ENCODE measurements at regions not wholly inside any gene's neighbourhood (a gene's known extent, or its start where the extent isn't known, plus 50 kb on each side); places are given as distances from the start of the nearest gene placed in this dataset.
"Not testable (repeated sequence)": the region's sequence is repeated elsewhere in the genome, so short reads cannot be mapped to it uniquely, and the experiment has no call there.

DNA sequence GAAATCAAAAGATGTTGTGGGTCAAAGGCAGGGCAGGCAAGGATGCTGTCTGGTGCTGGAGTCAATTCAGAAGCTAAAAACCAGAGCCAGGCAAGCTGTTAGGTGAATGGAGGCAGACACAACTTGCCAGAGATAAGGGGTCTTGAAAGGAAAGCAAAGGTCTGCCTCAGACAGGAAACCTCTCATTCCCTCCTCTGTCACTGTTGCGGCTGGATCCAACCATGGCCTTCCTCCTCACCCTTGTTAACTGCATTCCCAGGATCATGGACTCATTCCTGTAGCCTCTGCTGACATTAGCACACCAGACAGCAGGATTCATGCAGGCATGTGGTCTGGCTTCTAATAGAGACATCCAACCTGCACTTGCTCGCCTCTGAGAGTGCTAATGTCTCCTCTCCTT is 186.7 kb upstream of the HS3ST3A1 start:
- no peak for DNase-seq

DNA sequence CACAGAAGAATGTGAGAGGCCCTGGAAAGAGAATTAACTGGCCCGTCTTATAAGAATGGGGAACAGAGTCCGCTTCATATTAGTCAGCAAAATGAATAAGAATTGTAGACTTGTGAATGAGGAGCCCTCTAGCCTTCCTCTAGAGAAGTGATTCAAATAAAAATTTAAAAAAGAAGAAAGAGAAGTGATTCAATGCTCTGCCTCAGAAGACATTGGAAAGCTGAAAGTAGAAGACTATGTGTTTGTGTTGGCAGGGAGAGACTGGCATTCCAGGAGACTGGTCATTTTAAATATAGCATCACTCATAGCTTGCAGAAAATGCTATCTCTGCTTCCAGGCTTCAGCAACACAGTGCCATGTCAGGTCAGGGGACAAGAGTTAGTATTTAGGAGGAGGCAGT is 190.6 kb upstream of the HS3ST3A1 start:
- no peak for DNase-seq

GRCh38 chr17:13793951-13794350 is 192.2 kb upstream of the HS3ST3A1 start:
- no peak for DNase-seq

DNA sequence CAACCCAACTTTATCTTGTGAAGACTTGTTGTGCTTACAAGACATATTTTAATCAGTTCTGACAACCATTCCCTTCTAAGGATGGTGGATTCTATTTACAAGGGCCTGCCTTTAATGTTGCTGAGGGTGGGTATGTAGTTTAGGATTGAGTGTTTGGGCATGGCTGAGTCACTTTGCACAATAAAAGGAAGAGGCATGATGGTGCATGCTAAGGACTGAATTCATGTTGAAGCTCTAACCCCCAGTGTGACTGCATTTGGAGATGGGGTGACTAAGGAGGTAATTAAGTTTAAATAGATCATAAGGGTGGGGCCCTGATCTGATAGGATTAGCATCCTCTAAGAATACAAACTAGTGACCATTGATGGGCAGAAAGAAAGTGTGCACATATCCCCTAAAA is 196.1 kb upstream of the HS3ST3A1 start:
- DNase-seq = no peak

GRCh38 chr17:13806092-13806491 is 204.4 kb upstream of the HS3ST3A1 start:
- no peak for DNase-seq

- no peak for DNase-seq
Observed at GRCh38 chr17:13807103-13807502, 205.4 kb upstream of the HS3ST3A1 start.

DNA sequence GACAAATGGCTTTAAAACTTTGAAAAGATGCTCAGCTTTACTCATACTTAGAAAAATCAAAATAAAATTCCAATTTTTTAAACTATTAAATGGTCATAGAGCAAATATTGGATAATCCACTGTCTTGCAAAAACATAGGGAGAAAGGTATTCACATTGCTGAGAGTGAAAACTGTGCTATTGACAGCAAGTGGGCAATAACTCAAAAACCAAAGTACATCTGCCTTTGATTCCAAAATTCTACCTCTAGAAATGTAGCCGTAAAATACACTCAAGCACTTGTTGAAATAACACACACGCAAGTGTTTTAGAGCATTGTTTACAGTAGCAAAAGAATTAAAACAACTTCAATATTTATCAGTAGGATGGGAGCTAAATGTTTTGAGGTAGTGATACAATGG is 210.6 kb upstream of the HS3ST3A1 start:
- no peak for DNase-seq

- DNase-seq = no peak
Observed at GRCh38 chr17:13813347-13814240, 211.9 kb upstream of the HS3ST3A1 start.

DNA sequence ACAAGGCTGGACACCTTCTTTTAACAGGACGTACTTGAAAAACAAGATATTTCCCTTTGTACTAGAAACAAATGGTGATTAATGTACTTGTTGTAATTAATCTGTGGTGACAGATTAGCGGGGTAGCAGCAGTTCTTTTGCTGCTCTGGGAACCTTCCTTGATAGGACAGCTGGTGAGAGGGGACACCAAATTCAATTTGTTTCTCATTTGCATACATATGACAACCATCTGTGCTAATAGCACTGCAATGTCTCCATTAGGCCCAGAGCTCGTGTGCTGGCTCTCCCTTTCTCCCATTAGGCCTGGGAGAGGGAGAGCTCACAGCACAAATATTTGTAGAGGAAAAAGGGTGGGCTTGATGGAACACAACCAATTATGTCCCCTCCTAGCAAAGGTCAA is 221.0 kb upstream of the HS3ST3A1 start:
- DNase-seq = peak; percentile 11

DNA sequence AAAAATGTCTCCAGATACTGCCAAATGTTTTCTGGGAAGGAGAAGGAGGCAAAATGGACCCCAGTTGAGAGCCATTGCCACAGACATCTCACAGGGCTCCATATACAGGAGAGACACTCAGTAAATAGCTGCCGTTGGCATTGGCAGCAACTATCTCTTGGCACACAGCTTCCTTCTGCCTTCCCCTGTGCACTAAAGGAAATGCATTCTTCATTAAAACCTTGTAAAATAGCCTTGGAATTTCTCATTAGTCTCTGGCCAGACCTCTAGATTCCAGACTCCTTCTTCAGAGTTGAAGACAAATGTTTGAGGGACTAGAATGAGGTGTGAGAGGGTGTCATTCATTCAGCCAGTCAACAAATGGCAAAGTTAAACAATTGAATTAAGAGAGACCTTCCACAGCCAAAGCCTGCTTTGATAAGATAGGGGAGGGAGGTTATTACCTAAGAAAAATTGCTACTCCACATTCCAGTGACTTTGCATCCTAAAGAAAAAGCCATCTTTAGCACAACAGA is 223.9 kb upstream of the HS3ST3A1 start:
- DNase-seq = no peak

DNA sequence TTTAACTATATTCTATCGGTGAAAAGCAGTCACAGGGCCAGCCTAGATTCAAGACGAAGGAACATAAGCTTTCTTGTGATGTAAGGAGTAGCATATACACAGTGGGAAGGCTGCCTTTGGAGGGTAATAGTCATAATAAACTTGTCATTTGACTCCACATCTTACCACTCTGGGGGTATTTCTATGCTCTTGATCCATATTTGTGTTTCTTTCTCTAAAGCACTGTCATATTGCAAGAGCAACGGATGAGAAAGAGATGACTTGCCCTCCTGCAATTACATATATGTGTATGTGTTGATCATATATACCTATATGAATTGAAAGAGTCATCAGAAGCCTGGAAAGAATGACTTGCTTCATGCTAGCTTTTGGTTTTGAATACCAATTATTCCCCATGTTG is 225.4 kb upstream of the HS3ST3A1 start:
- DNase-seq = no peak

- no peak for DNase-seq
Observed at GRCh38 chr17:13833921-13834320, 232.2 kb upstream of the HS3ST3A1 start.

DNA sequence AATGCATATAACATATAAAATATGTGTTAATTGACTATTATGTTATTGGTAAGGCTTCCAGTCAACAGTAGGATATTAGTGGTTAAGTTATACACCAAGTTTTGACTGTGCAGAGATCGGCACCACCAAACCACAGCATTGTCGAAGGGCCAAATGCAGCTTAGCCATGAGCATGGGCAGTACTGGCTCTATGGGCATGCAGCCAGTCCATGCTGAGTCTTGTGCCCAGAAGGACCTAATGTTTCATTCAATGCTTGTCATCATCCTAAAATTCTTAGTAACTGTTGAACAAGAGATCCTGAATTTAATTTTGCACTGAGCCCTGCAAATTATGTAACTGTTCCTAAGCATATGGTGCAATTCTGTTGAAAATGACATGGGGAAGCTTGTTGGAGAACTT is 233.4 kb upstream of the HS3ST3A1 start:
- no peak for DNase-seq

- no peak for DNase-seq
Observed at GRCh38 chr17:13837417-13837816, 231.9 kb upstream of the COX10 start.

DNA sequence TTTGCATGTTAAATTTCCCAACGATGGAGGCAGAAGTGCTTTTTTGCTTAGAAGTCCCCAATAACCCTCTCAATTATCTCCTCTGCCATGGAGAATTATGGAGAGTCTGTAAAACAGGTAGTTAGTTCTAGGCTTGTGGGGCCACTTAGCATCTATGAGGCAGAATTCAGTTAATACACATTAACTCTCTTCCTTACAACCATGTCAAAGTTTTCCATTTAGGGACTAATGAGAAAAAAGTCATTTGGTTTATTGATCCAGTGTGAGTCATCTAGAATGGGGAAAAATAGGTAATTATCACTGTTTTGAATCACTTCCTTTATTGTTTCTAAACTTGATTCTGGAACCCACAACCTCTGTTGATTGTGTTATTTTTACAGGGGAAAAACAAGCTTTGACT is 229.1 kb upstream of the COX10 start:
- no peak for DNase-seq

DNA sequence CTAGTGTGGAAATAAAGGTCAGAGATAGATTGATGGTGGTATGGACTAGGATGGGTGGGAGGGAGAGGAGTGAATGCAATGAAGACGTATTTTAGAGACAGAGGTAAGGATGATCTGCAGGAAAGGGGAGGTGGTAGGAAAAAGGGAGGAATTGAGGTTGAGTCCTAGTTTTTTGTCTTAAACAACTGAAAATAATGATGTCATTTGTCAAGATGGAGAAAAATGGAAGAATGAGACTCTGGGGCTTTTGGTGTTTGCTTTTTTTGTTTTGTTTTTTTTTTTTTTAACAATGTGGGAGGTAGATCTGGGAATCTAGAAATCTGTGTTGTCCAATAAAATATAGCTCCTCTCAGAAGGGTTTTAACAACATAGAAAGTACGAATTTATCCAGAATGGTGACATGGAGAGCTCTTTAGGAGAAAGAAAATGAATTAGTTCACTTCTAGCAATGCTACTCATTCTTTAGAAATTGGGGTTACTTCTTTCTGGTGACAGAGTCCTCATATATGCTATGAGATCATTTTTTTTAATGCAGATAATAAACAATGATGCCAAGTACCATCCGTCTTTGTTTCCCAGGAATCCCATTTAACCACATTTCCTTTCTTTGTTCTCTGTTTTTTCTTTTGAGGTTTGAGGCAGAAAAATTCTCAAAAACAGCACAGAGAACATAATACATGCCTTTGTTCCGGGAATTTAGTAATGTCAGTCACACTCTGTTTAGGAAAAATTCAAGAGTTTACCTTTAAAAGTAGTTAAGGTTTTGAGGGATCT is 225.3 kb upstream of the COX10 start:
- DNase-seq = no peak

DNA sequence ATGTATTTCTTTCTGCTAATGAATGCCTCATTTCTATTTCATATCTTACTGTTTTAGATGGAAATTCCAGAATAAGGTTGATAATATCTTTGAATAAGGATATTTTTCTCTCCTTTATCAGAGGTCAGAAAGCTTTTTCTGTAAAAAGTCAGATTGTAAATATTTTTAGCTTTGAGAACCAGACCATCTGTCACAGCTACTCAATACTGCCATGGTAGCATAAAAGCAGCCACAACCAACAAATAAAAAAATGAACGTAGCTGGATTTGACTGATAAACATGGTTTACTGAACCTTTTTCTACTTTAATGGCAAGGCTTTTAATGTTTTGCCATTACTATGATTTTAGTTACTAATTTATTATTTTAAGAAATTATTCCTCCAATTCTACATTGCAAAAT is 217.4 kb upstream of the COX10 start:
- no peak for DNase-seq

DNA sequence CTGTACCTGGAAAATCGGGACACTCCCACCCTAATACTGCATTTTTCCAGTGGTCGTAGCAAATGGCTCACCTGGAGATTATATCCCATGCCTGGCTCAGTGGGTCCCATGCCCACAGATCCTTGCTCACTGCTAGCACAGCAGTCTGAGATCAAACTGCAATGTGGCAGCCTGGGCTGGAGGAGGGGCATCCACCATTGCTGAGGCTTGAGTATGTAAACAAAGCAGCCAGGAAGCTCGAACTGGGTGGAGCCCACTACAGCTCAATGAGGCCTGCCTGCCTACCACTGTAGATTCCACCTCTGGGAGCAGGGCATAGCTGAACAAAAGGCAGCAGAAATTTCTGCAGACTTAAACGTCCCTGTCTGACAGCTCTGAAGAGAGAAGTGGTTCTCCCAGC is 213.6 kb upstream of the COX10 start:
- not testable (repeated sequence) for DNase-seq

- DNase-seq = no peak
Observed at GRCh38 chr17:13862346-13862745, 207.0 kb upstream of the COX10 start.

DNA sequence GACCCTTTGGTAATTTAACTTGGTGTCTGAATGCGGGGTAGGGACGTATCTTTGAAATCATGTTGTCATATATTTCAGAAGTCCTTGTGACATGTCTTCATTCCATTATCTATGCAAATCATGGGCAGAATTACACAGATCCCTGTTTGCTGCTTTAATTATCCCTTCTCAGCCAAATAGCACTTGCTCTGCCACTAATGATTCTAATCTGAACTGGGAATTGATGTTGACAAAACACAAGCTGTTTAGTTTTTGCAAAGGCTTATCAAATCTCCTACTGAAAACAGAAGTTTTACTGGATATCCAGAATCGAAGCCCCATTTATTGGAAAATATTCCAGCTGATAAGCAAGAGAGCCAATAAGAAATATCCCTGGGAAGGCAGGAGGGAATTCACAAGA is 205.9 kb upstream of the COX10 start:
- no peak for DNase-seq

DNA sequence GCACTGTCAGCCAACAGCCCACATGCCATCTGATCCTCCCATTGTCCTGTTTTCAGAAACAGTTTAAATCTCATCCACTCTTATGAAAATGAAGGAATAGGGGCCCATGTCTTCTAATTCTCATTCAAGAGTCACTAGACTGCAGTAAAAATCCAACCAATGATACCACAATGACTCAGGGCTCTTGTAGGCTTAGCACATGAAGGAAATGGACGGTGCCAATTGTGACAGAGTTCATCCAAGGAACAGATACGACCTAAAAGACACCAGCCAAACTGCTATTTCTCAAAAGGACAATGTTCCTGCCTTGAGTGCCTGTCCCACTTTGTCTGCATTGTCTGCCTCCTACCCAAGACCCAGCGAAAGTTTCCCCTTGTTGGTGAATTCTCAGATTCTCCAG is 204.8 kb upstream of the COX10 start:
- DNase-seq = no peak

GRCh38 chr17:13865650-13866049 is 203.7 kb upstream of the COX10 start:
- DNase-seq = no peak

DNA sequence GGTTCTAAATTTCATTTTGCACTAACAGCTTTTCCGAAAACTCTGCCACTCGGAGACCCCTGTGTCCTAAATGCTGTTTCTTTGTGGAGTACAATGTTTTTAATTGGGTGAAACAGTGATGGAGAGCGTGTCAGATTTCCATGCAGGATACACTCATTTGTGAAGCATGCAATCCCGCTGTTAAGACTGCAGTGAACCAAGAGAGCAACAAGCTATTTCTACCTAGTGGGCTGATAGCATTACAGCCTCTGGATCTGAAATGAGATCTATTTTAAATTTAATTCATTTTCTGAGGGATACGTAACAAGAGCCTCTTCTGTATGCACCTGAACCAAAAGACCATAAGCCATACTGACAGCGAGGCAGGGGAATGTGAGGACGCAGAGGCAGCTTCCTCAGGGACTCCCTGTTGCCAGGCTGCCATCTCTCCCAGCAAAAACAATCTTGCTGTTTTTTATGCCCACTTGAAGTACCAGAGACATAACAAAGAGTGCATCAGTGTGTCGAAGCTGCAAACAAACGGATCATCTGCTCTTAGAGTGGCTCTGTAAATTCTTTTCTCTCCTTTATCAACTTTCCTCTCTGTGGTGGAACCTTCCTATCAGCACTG is 199.9 kb upstream of the COX10 start:
- no peak for DNase-seq

DNA sequence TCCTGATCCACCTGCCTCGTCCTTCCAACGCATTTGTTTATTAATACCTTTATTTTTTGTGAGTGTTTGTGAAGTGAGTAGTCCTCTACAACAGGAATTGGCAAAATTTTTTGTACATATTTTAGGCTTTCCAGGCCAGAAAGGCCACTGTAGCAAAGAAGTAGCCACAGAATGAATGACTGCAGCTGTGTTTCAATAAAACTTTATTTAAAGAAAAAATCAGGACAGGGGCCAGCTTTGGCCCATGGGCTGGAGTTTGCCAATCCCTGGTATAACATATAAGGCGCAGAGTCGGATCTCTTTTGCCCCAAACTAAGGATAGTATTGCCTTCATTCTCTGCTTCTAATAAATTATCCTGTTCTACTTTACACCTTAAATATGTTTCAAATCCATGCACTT is 198.0 kb upstream of the COX10 start:
- DNase-seq = no peak
